Gastroesophageal sphincter (tissue), 4 donors: ENCODE measurements at regions not wholly inside any gene's neighbourhood (a gene's known extent, or its start where the extent isn't known, plus 50 kb on each side); places are given as distances from the start of the nearest gene placed in this dataset.

Experiments
- ATAC-seq: fragments of 150-250 bp; one replicate; pipeline ENCODE4 v1.9.1; 2016; ENCODE audit warnings: mild to moderate bottlenecking, moderate library complexity
- H3K27ac ChIP-seq, 4 donors: fragments of 200-600 bp; sonication (generic) in 3 of 4; 1 replicate in 3 of 4; 2 replicates in 1 of 4; pipeline ENCODE4 v1.5.1; 2016 to 2019
- H3K27me3 ChIP-seq: fragments of 200-600 bp; sonication (generic); one replicate; pipeline ENCODE4 v1.5.1; 2019
- H3K36me3 ChIP-seq, 2 donors: fragments of 200-600 bp; sonication (generic); one replicate each; pipeline ENCODE4 v1.5.1; 2019; ENCODE audit warnings: control low read depth in 1 of 2
- H3K4me1 ChIP-seq, 3 donors: fragments of 200-600 bp; sonication (generic); 1 replicate in 2 of 3; 2 replicates in 1 of 3; pipeline ENCODE4 v1.5.1; 2016 to 2019; ENCODE audit warnings: control low read depth in 2 of 3
- H3K4me3 ChIP-seq, 2 donors: fragments of 200-600 bp; sonication (generic); one replicate each; pipeline ENCODE4 v1.5.1; 2019; ENCODE audit warnings: mild to moderate bottlenecking in 1 of 2, moderate library complexity in 1 of 2
- H3K9me3 ChIP-seq, 3 donors: fragments of 200-600 bp; sonication (generic); one replicate each; pipeline ENCODE4 v1.5.1; 2017 to 2019; ENCODE audit warnings: control low read depth in 2 of 3
- CTCF ChIP-seq, 4 experiments: fragments of 200-600 bp in 2 of 4; fragments of 450-650 bp in 2 of 4; sonication (generic) in 1 of 4; IDR thresholded peaks; one replicate each; pipeline ENCODE4 v1.5.1; 2017 to 2019; ENCODE audit warnings: antibody characterized with exemption in 4 of 4, mild to moderate bottlenecking in 2 of 4, moderate library complexity in 2 of 4
- EP300 ChIP-seq: sonication (generic); formaldehyde crosslinking; IDR thresholded peaks from one replicate; pipeline ENCODE4 v1.6.1; 2017; ENCODE audit warnings: antibody characterized with exemption, mild to moderate bottlenecking
- POLR2A ChIP-seq, 2 donors: fragments of 450-650 bp; IDR thresholded peaks; one replicate each; pipeline ENCODE4 v1.6.1; 2017; ENCODE audit warnings: antibody characterized with exemption in 2 of 2, mild to moderate bottlenecking in 2 of 2, moderate library complexity in 1 of 2
- POLR2AphosphoS5 ChIP-seq: sonication (generic); formaldehyde crosslinking; IDR thresholded peaks from one replicate; pipeline ENCODE4 v1.6.1; 2017; ENCODE audit warnings: antibody characterized with exemption
- WGBS, 2 donors: methylation state at CpG; one replicate each; pipeline ENCODE4 v1.1.5; 2018; ENCODE audit warnings: low coverage in 1 of 2; 5-methylcytosine and 5-hydroxymethylcytosine counted together

GRCh38 chr11:70926543-70927201 is 325.7 kb downstream of the SHANK2 start:
- TF ChIP-seq EP300 (no peak), CTCF (IDR thresholded peaks at IDR 0.05) (peak in 2 of 4 experiments; percentile 15 to 27)
- peaks cover 0 to 24% (median 0%) of the 10 kb centered on the region in 3 donors for H3K9me3 ChIP-seq
- H3K4me3 ChIP-seq: no peak overlapping the region
- no peaks in the 10 kb centered on the region for H3K27me3 ChIP-seq
- peak overlapping the region in 1 of 4 donors; percentile 2 for H3K27ac ChIP-seq
- 54 to 76% methylated on average over 9 to 14 of the region's 14 CpGs for WGBS, 2 donors
- no peaks in the 10 kb centered on the region for H3K4me1 ChIP-seq
- H3K36me3 ChIP-seq: no peaks in the 10 kb centered on the region
- ATAC-seq: no peak

GRCh38 chr11:70928854-70929598 is 323.4 kb downstream of the SHANK2 start:
- Histone ChIP-seq H3K4me1 (no peaks in the 10 kb centered on the region), H3K27me3 (no peaks in the 10 kb centered on the region), H3K36me3 (no peaks in the 10 kb centered on the region), H3K9me3 (peaks cover 0 to 2% (median 0%) of the 10 kb centered on the region in 3 donors), H3K27ac (no peak overlapping the region), H3K4me3 (no peak overlapping the region)
- WGBS, 2 donors: 33 to 79% methylated on average over 3 to 4 of the region's 10 CpGs
- no peak for TF ChIP-seq EP300
- peak in 1 of 4 experiments; percentile 11 for TF ChIP-seq CTCF (IDR thresholded peaks at IDR 0.05)
- TF ChIP-seq POLR2AphosphoS5: no peak
- ATAC-seq: no peak

GRCh38 chr11:70930215-70930614 is 322.2 kb downstream of the SHANK2 start:
- Histone ChIP-seq H3K27ac (no peak overlapping the region), H3K27me3 (no peaks in the 10 kb centered on the region), H3K4me3 (no peak overlapping the region), H3K9me3 (no peaks in the 10 kb centered on the region), H3K4me1 (no peaks in the 10 kb centered on the region), H3K36me3 (no peaks in the 10 kb centered on the region)
- TF ChIP-seq CTCF (IDR thresholded peaks at IDR 0.05): no peak
- no peak for TF ChIP-seq POLR2A (IDR thresholded peaks at IDR 0.05)
- no peak for TF ChIP-seq POLR2AphosphoS5
- TF ChIP-seq EP300: no peak
- 83% methylated on average over 3 of the region's 3 CpGs; no CpG with 5 or more reads in 1 of the 2 donors for WGBS, 2 donors
- ATAC-seq: no peak

- no peak overlapping the region for H3K27ac ChIP-seq
- H3K36me3 ChIP-seq: no peaks in the 10 kb centered on the region
- ATAC-seq: no peak
- no peaks in the 10 kb centered on the region for H3K27me3 ChIP-seq
- no peak overlapping the region for H3K4me3 ChIP-seq
- no peak for TF ChIP-seq POLR2A (IDR thresholded peaks at IDR 0.05)
- H3K9me3 ChIP-seq: no peaks in the 10 kb centered on the region
- 81 to 100% methylated on average over 1 to 12 of the region's 12 CpGs for WGBS, 2 donors
- no peaks in the 10 kb centered on the region for H3K4me1 ChIP-seq
These were observed 320.9 kb downstream of the SHANK2 start for GRCh38 chr11:70931430-70931829.

GRCh38 chr11:70933981-70934583 is 318.3 kb downstream of the SHANK2 start:
- TF ChIP-seq POLR2A (IDR thresholded peaks at IDR 0.05): no peak
- TF ChIP-seq POLR2AphosphoS5: no peak
- TF ChIP-seq CTCF (IDR thresholded peaks at IDR 0.05): no peak
- TF ChIP-seq EP300: no peak
- Histone ChIP-seq H3K27ac (no peak overlapping the region), H3K9me3 (peaks cover 0 to 9% (median 0%) of the 10 kb centered on the region in 3 donors), H3K36me3 (no peaks in the 10 kb centered on the region), H3K4me1 (no peaks in the 10 kb centered on the region), H3K4me3 (no peak overlapping the region), H3K27me3 (no peaks in the 10 kb centered on the region)
- 100% methylated on average over 2 of the region's 10 CpGs; no CpG with 5 or more reads in 1 of the 2 donors for WGBS, 2 donors
- no peak for ATAC-seq
